Chondrocyte (in vitro differentiated cells): ENCODE measurements at regions not wholly inside any gene's neighbourhood (a gene's known extent, or its start where the extent isn't known, plus 50 kb on each side); places are given as distances from the start of the nearest gene placed in this dataset.

Experiments used
- DNase-seq: peaks from one replicate; pipeline ENCODE4 v3.0.0; 2021; ENCODE audit warnings: mixed read lengths, low spot score
- H3K27ac Mint-ChIP-seq: one replicate; pipeline ENCODE4 v1.8.0; 2021; ENCODE audit warnings: mild to moderate bottlenecking, moderate library complexity, mixed read lengths; ENCODE audit not compliant: unreplicated experiment
- H3K27me3 Mint-ChIP-seq: 2 replicates; pipeline ENCODE4 v1.8.0; 2021; ENCODE audit warnings: low read depth, mixed read lengths
- H3K36me3 Mint-ChIP-seq: 2 replicates; pipeline ENCODE4 v1.8.0; 2021; ENCODE audit warnings: low read depth, mixed read lengths
- H3K4me1 Mint-ChIP-seq: 2 replicates; pipeline ENCODE4 v1.8.0; 2021; ENCODE audit warnings: low read depth, mild to moderate bottlenecking, mixed read lengths
- H3K4me3 Mint-ChIP-seq: one replicate; pipeline ENCODE4 v1.8.0; 2021; ENCODE audit warnings: mild to moderate bottlenecking, moderate library complexity, mixed read lengths; ENCODE audit not compliant: unreplicated experiment
- H3K9me3 Mint-ChIP-seq: 2 replicates; pipeline ENCODE4 v1.8.0; 2021; ENCODE audit warnings: low read depth, mixed read lengths
- CTCF ChIP-seq: fragments of 200-600 bp; sonication (generic); IDR thresholded peaks from 2 replicates; pipeline ENCODE4 v1.5.0; 2021; ENCODE audit warnings: antibody characterized with exemption, mild to moderate bottlenecking, moderate library complexity

- H3K27ac Mint-ChIP-seq, result no peak overlapping the region
- no peaks in the 10 kb centered on the region for H3K9me3 Mint-ChIP-seq
- H3K4me1 Mint-ChIP-seq, result peaks cover 5% of the 10 kb centered on the region
- H3K27me3 Mint-ChIP-seq, result no peaks in the 10 kb centered on the region
- no peaks in the 10 kb centered on the region for H3K36me3 Mint-ChIP-seq
- TF ChIP-seq CTCF, result no peak
- no peak for DNase-seq
- H3K4me3 Mint-ChIP-seq, result no peak overlapping the region
Measured at GRCh38 chr6:141989706-141989959, 143.1 kb upstream of the GJE1 start.

GRCh38 chr6:141988954-141989705 lies 143.6 kb upstream of the GJE1 start:
- Mint-ChIP-seq H3K27ac (no peak overlapping the region), H3K4me3 (no peak overlapping the region), H3K36me3 (no peaks in the 10 kb centered on the region), H3K9me3 (no peaks in the 10 kb centered on the region), H3K27me3 (no peaks in the 10 kb centered on the region), H3K4me1 (peaks cover 5% of the 10 kb centered on the region)
- peak; percentile 91 for TF ChIP-seq CTCF
- DNase-seq, result no peak

GRCh38 chr6:141988327-141988726 lies 144.4 kb upstream of the GJE1 start:
- no peak for TF ChIP-seq CTCF
- Mint-ChIP-seq H3K9me3 (no peaks in the 10 kb centered on the region), H3K4me3 (no peak overlapping the region), H3K27me3 (no peaks in the 10 kb centered on the region), H3K27ac (no peak overlapping the region), H3K36me3 (no peaks in the 10 kb centered on the region), H3K4me1 (peaks cover 5% of the 10 kb centered on the region)
- DNase-seq, result no peak

- no peak for DNase-seq
- Mint-ChIP-seq H3K27ac (no peak overlapping the region), H3K36me3 (no peaks in the 10 kb centered on the region), H3K9me3 (no peaks in the 10 kb centered on the region), H3K4me3 (no peak overlapping the region), H3K27me3 (no peaks in the 10 kb centered on the region), H3K4me1 (peaks cover 5% of the 10 kb centered on the region)
- no peak for TF ChIP-seq CTCF
Measured at GRCh38 chr6:141986457-141986856, 146.3 kb upstream of the GJE1 start.

- DNase-seq, result no peak
- Mint-ChIP-seq H3K4me1 (no peaks in the 10 kb centered on the region), H3K27me3 (no peaks in the 10 kb centered on the region), H3K4me3 (no peak overlapping the region), H3K27ac (no peak overlapping the region), H3K9me3 (no peaks in the 10 kb centered on the region), H3K36me3 (no peaks in the 10 kb centered on the region)
- TF ChIP-seq CTCF, result no peak
Measured at GRCh38 chr6:141981190-141981589, 151.5 kb upstream of the GJE1 start.
